Suprapubic skin (tissue), 4 donors: ENCODE measurements at regions not wholly inside any gene's neighbourhood (a gene's known extent, or its start where the extent isn't known, plus 50 kb on each side); places are given as distances from the start of the nearest gene placed in this dataset.

Source experiments
- EP300 ChIP-seq: sonication (generic); formaldehyde crosslinking; IDR thresholded peaks from one replicate; pipeline ENCODE4 v1.6.1; 2017; ENCODE audit warnings: antibody characterized with exemption
- POLR2A ChIP-seq, 2 donors: fragments of 450-650 bp; IDR thresholded peaks; one replicate each; pipeline ENCODE4 v1.6.1; 2017; ENCODE audit warnings: antibody characterized with exemption in 2 of 2, mild to moderate bottlenecking in 2 of 2, moderate library complexity in 2 of 2
- POLR2AphosphoS5 ChIP-seq, 3 donors: sonication (generic); formaldehyde crosslinking; IDR thresholded peaks; one replicate each; pipeline ENCODE4 v1.6.1; 2017; ENCODE audit warnings: antibody characterized with exemption in 3 of 3
- TF ChIP-seq, protein P1 (sequence below), 2 donors: fragments of 200-600 bp in 1 of 2; fragments of 450-650 bp in 1 of 2; sonication (generic) in 1 of 2; IDR thresholded peaks; one replicate each; pipeline ENCODE4 v1.5.1; 2016 to 2019; ENCODE audit warnings: antibody characterized with exemption in 2 of 2, mild to moderate bottlenecking in 1 of 2, moderate library complexity in 1 of 2

DNA sequence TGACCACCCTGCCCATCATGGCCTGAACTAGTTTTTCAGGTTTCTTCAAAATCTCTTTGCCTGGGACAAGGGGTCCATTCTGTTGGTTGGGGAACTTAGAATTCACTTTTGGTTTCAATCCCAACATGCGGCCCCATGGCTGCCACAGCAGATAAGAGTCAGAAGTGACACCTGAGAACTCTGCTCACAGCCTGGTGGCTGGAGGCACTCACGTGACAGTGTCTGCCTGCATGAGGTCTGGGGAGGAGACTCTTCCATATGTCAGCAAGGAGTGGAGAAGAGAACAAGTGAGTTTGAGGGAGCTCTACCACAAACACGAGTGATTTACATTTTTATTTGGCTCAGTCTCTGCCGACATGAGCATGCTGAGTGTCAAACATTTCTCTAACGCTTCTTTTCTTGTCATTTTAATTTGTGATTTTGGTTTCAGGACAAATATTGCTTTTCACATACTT lies 370.4 kb downstream of the TNS3 start:
- TF ChIP-seq, protein P1, sequence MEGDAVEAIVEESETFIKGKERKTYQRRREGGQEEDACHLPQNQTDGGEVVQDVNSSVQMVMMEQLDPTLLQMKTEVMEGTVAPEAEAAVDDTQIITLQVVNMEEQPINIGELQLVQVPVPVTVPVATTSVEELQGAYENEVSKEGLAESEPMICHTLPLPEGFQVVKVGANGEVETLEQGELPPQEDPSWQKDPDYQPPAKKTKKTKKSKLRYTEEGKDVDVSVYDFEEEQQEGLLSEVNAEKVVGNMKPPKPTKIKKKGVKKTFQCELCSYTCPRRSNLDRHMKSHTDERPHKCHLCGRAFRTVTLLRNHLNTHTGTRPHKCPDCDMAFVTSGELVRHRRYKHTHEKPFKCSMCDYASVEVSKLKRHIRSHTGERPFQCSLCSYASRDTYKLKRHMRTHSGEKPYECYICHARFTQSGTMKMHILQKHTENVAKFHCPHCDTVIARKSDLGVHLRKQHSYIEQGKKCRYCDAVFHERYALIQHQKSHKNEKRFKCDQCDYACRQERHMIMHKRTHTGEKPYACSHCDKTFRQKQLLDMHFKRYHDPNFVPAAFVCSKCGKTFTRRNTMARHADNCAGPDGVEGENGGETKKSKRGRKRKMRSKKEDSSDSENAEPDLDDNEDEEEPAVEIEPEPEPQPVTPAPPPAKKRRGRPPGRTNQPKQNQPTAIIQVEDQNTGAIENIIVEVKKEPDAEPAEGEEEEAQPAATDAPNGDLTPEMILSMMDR (IDR thresholded peaks at IDR 0.05) = no peak
- TF ChIP-seq POLR2A (IDR thresholded peaks at IDR 0.05) (no peak), POLR2AphosphoS5 (IDR thresholded peaks at IDR 0.05) (no peak), EP300 (no peak)
